ENCODE measurements at regions not wholly inside any gene's neighbourhood (a gene's known extent, or its start where the extent isn't known, plus 50 kb on each side); places are given as distances from the start of the nearest gene placed in this dataset.

- ChIA-PET POLR2A (ENCODE audit: low non-redundant PET) (no interaction called here), CTCF (no interaction called here)
- no peak overlapping the region for H3K4me3 ChIP-seq (ENCODE audit: low read depth, low read length, poor library complexity, severe bottlenecking)
- no peaks in the 10 kb centered on the region for H3K4me1 ChIP-seq (ENCODE audit: insufficient read depth, low read length, poor library complexity, severe bottlenecking)
- intact Hi-C loops (cut with micrococcal nuclease; ENCODE audit: unreplicated experiment): no loop called here
- H3K36me3 ChIP-seq (ENCODE audit: insufficient read depth, low read length, poor library complexity, severe bottlenecking): no peaks in the 10 kb centered on the region
- peaks cover 3% of the 10 kb centered on the region for H3K9me3 ChIP-seq (ENCODE audit: low read depth, low read length, poor library complexity, severe bottlenecking)
- DNase-seq (ENCODE audit: low spot score): no peak
- no peak overlapping the region for H3K27ac ChIP-seq (ENCODE audit: low read depth, low read length, poor library complexity, severe bottlenecking)
- peaks cover 64% of the 10 kb centered on the region for H3K27me3 ChIP-seq (replicated peaks; ENCODE audit: insufficient read depth, low read depth, low read length, poor library complexity)
- BruUV-seq (replicated peaks): no TSS peak
- no peak for TF ChIP-seq EZH2 (IDR thresholded peaks at IDR 0.05; ENCODE audit: borderline replicate concordance, low read depth, low read length, poor library complexity, severe bottlenecking)
- TF ChIP-seq CTCF (conservative IDR thresholded peaks at IDR 0.05; ENCODE audit: low read depth, low read length): no peak
Measured at GRCh38 chr20:63112491-63113219, 103.3 kb downstream of the YTHDF1 start.

GRCh38 chr20:63108247-63108646 lies 101.5 kb upstream of the BHLHE23 start:
- peaks cover 3% of the 10 kb centered on the region for H3K9me3 ChIP-seq (ENCODE audit: low read depth, low read length, poor library complexity, severe bottlenecking)
- peaks cover 22% of the 10 kb centered on the region for H3K27me3 ChIP-seq (replicated peaks; ENCODE audit: insufficient read depth, low read depth, low read length, poor library complexity)
- no peak overlapping the region for H3K27ac ChIP-seq (ENCODE audit: low read depth, low read length, poor library complexity, severe bottlenecking)
- no peaks in the 10 kb centered on the region for H3K4me1 ChIP-seq (ENCODE audit: insufficient read depth, low read length, poor library complexity, severe bottlenecking)
- ChIA-PET POLR2A (ENCODE audit: low non-redundant PET) (no interaction called here), CTCF (no interaction called here)
- no peak overlapping the region for H3K4me3 ChIP-seq (ENCODE audit: low read depth, low read length, poor library complexity, severe bottlenecking)
- DNase-seq (ENCODE audit: low spot score): no peak
- intact Hi-C loops (cut with micrococcal nuclease; ENCODE audit: unreplicated experiment): no loop called here
- H3K36me3 ChIP-seq (ENCODE audit: insufficient read depth, low read length, poor library complexity, severe bottlenecking): no peaks in the 10 kb centered on the region
- no TSS peak for BruUV-seq (replicated peaks)
- no peak for TF ChIP-seq CTCF (conservative IDR thresholded peaks at IDR 0.05; ENCODE audit: low read depth, low read length)
- no peak for TF ChIP-seq EZH2 (IDR thresholded peaks at IDR 0.05; ENCODE audit: borderline replicate concordance, low read depth, low read length, poor library complexity, severe bottlenecking)

GRCh38 chr20:63107449-63108200 lies 100.9 kb upstream of the BHLHE23 start:
- TF ChIP-seq EZH2 (IDR thresholded peaks at IDR 0.05; ENCODE audit: borderline replicate concordance, low read depth, low read length, poor library complexity, severe bottlenecking) (no peak), CTCF (conservative IDR thresholded peaks at IDR 0.05; ENCODE audit: low read depth, low read length) (no peak)
- Histone ChIP-seq H3K27ac (ENCODE audit: low read depth, low read length, poor library complexity, severe bottlenecking) (no peak overlapping the region), H3K4me3 (ENCODE audit: low read depth, low read length, poor library complexity, severe bottlenecking) (no peak overlapping the region), H3K36me3 (ENCODE audit: insufficient read depth, low read length, poor library complexity, severe bottlenecking) (no peaks in the 10 kb centered on the region), H3K4me1 (ENCODE audit: insufficient read depth, low read length, poor library complexity, severe bottlenecking) (no peaks in the 10 kb centered on the region), H3K27me3 (replicated peaks; ENCODE audit: insufficient read depth, low read depth, low read length, poor library complexity) (peaks cover 27% of the 10 kb centered on the region), H3K9me3 (ENCODE audit: low read depth, low read length, poor library complexity, severe bottlenecking) (peaks cover 3% of the 10 kb centered on the region)
- no TSS peak for BruUV-seq (replicated peaks)
- ChIA-PET POLR2A (ENCODE audit: low non-redundant PET) (no interaction called here), CTCF (no interaction called here)
- intact Hi-C loops (cut with micrococcal nuclease; ENCODE audit: unreplicated experiment): no loop called here
- no peak for DNase-seq (ENCODE audit: low spot score)

All from A673 (cell line).